MCF 10A (cell line): ENCODE measurements at regions not wholly inside any gene's neighbourhood (a gene's known extent, or its start where the extent isn't known, plus 50 kb on each side); places are given as distances from the start of the nearest gene placed in this dataset.
"Not testable (repeated sequence)": the region's sequence is repeated elsewhere in the genome, so short reads cannot be mapped to it uniquely, and the experiment has no call there.

Experiments used
- BruUV-seq: library from RNA; stranded (reverse); fragments of 400-500 nt; replicated peaks from 2 replicates; lab custom pipeline; 2021; lab: Mats Ljungman, UMichigan
- CTCF ChIA-PET: fragments of 300-600 bp; sonication (Branson Sonifier 250); formaldehyde crosslinking; extraction: SDS; loops from one replicate; lab custom pipeline; 2021; ENCODE audit warnings: antibody characterized with exemption, inconsistent platforms; lab: Yijun Ruan, JAX
- POLR2A ChIA-PET: fragments of 300-600, 350-650 bp; sonication (Branson Sonifier 250); formaldehyde crosslinking; extraction: SDS; loops from one replicate; lab custom pipeline; 2020; ENCODE audit warnings: antibody characterized with exemption, inconsistent platforms; lab: Yijun Ruan, JAX
- DNase-seq: peaks from one replicate; pipeline ENCODE4 v3.0.0-alpha.2; 2018; ENCODE audit not compliant: unreplicated experiment
- H3K27ac Mint-ChIP-seq: one replicate; pipeline ENCODE4 v1.8.0; 2022; ENCODE audit warnings: mild to moderate bottlenecking, low read depth, mixed read lengths; ENCODE audit not compliant: unreplicated experiment
- H3K27me3 Mint-ChIP-seq: one replicate; pipeline ENCODE4 v1.8.0; 2022; ENCODE audit warnings: mixed read lengths; ENCODE audit not compliant: insufficient read depth, unreplicated experiment
- H3K36me3 Mint-ChIP-seq: one replicate; pipeline ENCODE4 v1.8.0; 2022; ENCODE audit warnings: mild to moderate bottlenecking, moderate library complexity, mixed read lengths; ENCODE audit not compliant: insufficient read depth, unreplicated experiment
- H3K4me1 Mint-ChIP-seq: one replicate; pipeline ENCODE4 v1.8.0; 2022; ENCODE audit warnings: mixed read lengths; ENCODE audit not compliant: insufficient read depth, unreplicated experiment
- H3K4me3 Mint-ChIP-seq: one replicate; pipeline ENCODE4 v1.8.0; 2022; ENCODE audit warnings: mild to moderate bottlenecking, moderate library complexity, mixed read lengths; ENCODE audit not compliant: unreplicated experiment
- H3K9me3 Mint-ChIP-seq: one replicate; pipeline ENCODE4 v1.8.0; 2022; ENCODE audit warnings: mixed read lengths; ENCODE audit not compliant: unreplicated experiment
- intact Hi-C: fragments of 100-400 bp; cut with micrococcal nuclease; formaldehyde crosslinking; loops from 2 replicates; pipeline ENCODE4 v1.14.1; 2022
- TF ChIP-seq, protein P1 (sequence below): fragments of 200-600 bp; IDR thresholded peaks from one replicate; pipeline ENCODE4 v1.8.0; 2022; ENCODE audit warnings: antibody characterized with exemption, mild to moderate bottlenecking; ENCODE audit not compliant: unreplicated experiment

DNA sequence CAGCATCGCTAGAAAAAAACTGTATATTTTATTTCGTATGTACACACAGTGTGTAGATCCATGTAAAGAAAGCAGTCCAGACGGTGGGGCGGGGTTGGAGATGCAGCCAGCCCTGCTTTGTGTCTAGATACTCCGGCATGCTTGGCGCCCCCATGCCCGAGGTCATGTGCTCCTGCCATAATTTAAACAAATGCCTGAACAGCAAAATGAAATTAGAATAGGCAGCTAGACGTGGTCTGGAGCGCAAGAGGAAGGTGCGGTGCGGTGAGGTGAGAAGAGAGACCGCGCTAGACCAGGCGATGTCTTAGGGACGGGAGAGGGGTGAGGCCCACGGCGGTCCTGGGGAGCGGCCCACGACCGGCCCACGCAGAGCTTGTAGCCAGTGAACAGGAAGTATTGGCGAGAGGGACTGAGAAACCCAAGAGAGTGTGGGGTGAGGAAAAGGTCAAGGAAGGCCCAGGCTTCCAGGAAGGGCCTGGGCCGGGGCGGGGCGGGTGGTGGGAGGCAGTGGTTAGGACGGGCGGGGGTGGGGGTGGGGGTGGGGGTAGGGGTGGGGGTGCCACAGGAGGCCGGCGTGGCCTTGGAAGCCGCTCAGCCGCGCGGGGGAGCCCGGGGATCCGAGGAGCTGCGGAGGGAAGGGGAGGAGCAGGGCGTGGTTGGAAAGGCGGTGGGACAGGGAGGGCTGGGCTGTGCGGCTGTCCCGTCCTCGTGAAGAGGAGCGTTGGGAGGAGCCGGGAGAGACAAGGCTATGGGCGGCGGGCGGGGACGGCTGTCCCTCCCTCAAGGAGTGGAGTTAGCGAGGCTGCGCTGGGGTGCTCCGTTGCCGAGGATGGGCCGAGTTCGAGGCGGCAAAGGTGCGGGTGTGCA is 254.7 kb upstream of the SGCG start:
- no peaks in the 10 kb centered on the region for H3K36me3 Mint-ChIP-seq
- H3K9me3 Mint-ChIP-seq, result no peaks in the 10 kb centered on the region
- no peak for DNase-seq
- H3K27ac Mint-ChIP-seq, result no peak overlapping the region
- H3K4me3 Mint-ChIP-seq, result no peak overlapping the region
- no TSS peak for BruUV-seq
- H3K27me3 Mint-ChIP-seq, result no peaks in the 10 kb centered on the region
- TF ChIP-seq, protein P1, sequence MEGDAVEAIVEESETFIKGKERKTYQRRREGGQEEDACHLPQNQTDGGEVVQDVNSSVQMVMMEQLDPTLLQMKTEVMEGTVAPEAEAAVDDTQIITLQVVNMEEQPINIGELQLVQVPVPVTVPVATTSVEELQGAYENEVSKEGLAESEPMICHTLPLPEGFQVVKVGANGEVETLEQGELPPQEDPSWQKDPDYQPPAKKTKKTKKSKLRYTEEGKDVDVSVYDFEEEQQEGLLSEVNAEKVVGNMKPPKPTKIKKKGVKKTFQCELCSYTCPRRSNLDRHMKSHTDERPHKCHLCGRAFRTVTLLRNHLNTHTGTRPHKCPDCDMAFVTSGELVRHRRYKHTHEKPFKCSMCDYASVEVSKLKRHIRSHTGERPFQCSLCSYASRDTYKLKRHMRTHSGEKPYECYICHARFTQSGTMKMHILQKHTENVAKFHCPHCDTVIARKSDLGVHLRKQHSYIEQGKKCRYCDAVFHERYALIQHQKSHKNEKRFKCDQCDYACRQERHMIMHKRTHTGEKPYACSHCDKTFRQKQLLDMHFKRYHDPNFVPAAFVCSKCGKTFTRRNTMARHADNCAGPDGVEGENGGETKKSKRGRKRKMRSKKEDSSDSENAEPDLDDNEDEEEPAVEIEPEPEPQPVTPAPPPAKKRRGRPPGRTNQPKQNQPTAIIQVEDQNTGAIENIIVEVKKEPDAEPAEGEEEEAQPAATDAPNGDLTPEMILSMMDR, result no peak
- intact Hi-C loops, result no loop called here
- CTCF ChIA-PET, result no interaction called here
- POLR2A ChIA-PET, result no interaction called here
- H3K4me1 Mint-ChIP-seq, result no peaks in the 10 kb centered on the region

DNA sequence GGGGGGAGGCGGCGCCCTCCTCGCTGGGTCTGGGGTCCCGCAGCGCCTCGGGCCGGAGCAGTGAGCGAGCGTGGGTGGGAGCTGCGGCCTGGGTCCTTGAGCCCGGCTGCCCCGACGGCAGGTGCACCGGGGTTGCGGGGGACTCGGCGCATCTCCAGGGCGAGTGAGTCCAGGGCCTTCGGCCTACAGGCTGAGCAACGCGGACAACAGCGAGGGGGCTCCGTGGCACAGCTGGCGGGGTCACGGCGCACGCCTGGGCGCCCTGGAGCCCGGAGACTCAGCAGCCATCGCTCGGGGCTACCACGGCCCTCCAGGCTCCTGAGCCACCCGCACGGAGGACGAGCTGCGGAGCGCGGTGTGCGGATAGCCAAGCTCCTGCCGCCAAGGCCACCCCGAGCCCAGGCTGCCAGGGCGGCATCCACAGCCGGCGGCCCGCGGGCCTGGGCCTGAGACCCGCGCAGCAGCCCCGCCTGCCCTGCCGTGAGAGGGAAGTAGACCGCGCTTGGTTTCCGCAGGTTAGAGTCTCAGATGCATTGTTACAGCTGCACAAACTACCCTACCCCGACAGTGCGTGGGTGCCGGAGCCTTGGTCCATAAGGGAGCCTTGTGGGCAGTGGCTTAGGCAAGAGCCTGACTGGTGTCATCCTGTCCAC is 253.9 kb upstream of the SGCG start:
- Mint-ChIP-seq H3K4me3 (no peak overlapping the region), H3K27me3 (no peaks in the 10 kb centered on the region), H3K36me3 (no peaks in the 10 kb centered on the region), H3K4me1 (no peaks in the 10 kb centered on the region), H3K27ac (no peak overlapping the region), H3K9me3 (no peaks in the 10 kb centered on the region)
- ChIA-PET POLR2A (no interaction called here), CTCF (no interaction called here)
- intact Hi-C loops, result no loop called here
- no peak for DNase-seq
- no TSS peak for BruUV-seq
- TF ChIP-seq, protein P1, result no peak

GRCh38 chr13:22927845-22928244 is 252.9 kb upstream of the SGCG start:
- POLR2A ChIA-PET, intact Hi-C loops, CTCF ChIA-PET, H3K27ac Mint-ChIP-seq, H3K36me3 Mint-ChIP-seq, H3K27me3 Mint-ChIP-seq, H3K4me1 Mint-ChIP-seq, BruUV-seq, H3K4me3 Mint-ChIP-seq, H3K9me3 Mint-ChIP-seq, DNase-seq: not testable (repeated sequence)

DNA sequence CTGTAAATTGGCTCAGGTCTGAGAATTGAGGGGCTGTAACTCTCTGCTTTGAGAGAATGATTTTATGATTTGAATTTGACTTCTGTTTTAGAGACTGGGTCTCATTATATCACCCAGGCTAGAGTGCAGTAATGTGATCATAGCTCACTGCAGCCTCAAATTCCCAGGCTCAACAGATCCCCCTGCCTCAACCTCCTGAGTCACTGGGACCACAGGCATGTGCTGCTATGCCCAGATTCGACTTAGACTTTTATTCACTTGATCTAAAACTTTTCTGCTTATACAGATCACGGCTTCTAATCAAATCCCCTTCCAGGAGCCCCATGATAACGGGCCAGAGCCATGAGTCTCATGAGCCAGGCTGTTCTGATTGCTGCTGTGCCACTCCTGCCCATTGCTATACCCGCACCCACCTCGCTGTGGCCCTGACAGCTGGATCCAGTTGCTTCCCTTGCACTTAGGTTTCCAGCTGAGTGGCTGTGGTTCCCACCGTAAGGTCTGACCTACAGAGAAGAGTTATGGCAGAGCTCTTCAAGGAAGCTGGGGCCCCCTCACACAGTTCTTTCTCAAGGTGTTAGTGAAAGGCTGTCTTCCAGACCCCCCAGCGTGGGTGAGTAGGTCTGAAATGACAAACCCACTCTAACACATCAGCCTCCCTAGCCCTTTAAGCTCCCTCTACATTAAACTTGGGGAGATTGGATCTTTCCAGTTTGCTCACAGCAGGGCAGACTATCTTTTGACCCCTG is 251.2 kb upstream of the SGCG start:
- Mint-ChIP-seq H3K4me1 (no peaks in the 10 kb centered on the region), H3K9me3 (no peaks in the 10 kb centered on the region), H3K27ac (no peak overlapping the region), H3K36me3 (no peaks in the 10 kb centered on the region), H3K27me3 (no peaks in the 10 kb centered on the region), H3K4me3 (no peak overlapping the region)
- DNase-seq, result no peak
- BruUV-seq, result no TSS peak
- intact Hi-C loops, result no loop called here
- POLR2A ChIA-PET, result no interaction called here
- TF ChIP-seq, protein P1, result no peak
- CTCF ChIA-PET, result no interaction called here
